SK-N-SH (cell line): ENCODE measurements at regions not wholly inside any gene's neighbourhood (a gene's known extent, or its start where the extent isn't known, plus 50 kb on each side); places are given as distances from the start of the nearest gene placed in this dataset.

Source experiments
- CTCF ChIA-PET: fragments of 300-600, 350-600 bp; formaldehyde crosslinking; extraction: SDS; loops from one replicate; lab custom pipeline; 2021; lab: Yijun Ruan, JAX
- POLR2A ChIA-PET: fragments of 350-600 bp; sonication (Branson Sonifier 250); formaldehyde crosslinking; extraction: SDS; loops from one replicate; lab custom pipeline; 2020; ENCODE audit warnings: antibody characterized with exemption, inconsistent platforms; lab: Yijun Ruan, JAX
- DNase-seq: peaks from one replicate; pipeline ENCODE4 v3.0.0; 2012
- H2AFZ ChIP-seq: fragments of 200-600 bp; sonication (generic); 2 replicates; pipeline ENCODE4 v1.8.1; 2016; ENCODE audit warnings: antibody characterized with exemption, mild to moderate bottlenecking, low read depth
- H3F3A ChIP-seq: fragments of 200-600 bp; sonication (generic); replicated peaks from 2 replicates; pipeline ENCODE3; 2016; ENCODE audit warnings: antibody characterized with exemption, mild to moderate bottlenecking; ENCODE audit not compliant: insufficient read depth
- H3K27ac ChIP-seq, 2 experiments: fragments of 200-500 bp in 1 of 2; fragments of 200-600 bp in 1 of 2; sonication (Bioruptor generic) in 1 of 2; sonication (generic), shearing (Covaris generic) in 1 of 2; 2 replicates each; pipeline versions ENCODE4 v1.5.1 to v1.6.1; 2014 to 2016; ENCODE audit warnings: low read depth in 2 of 2, inconsistent platforms in 1 of 2, low read length in 1 of 2, mild to moderate bottlenecking in 1 of 2, mixed read lengths in 1 of 2
- H3K27me3 ChIP-seq: fragments of 200-600 bp; sonication (generic), shearing (Covaris generic); 2 replicates; pipeline ENCODE4 v1.6.1; 2016; ENCODE audit warnings: mixed run types; ENCODE audit not compliant: insufficient read depth
- H3K36me3 ChIP-seq, 2 experiments: fragments of 200-500 bp in 1 of 2; fragments of 200-600 bp in 1 of 2; sonication (Bioruptor generic) in 1 of 2; sonication (generic) in 1 of 2; replicated peaks in 1 of 2; 2 replicates each; pipeline versions ENCODE3 to v1.5.1; 2014 to 2016; ENCODE audit warnings: low read length in 1 of 2, mild to moderate bottlenecking in 1 of 2; ENCODE audit not compliant: insufficient read depth in 2 of 2, control insufficient read depth in 1 of 2
- H3K4me1 ChIP-seq, 2 experiments: fragments of 200-500 bp in 1 of 2; fragments of 200-600 bp in 1 of 2; sonication (Bioruptor generic) in 1 of 2; sonication (generic), shearing (Covaris generic) in 1 of 2; 2 replicates each; pipeline versions ENCODE4 v1.5.1 to v1.6.1; 2014 to 2016; ENCODE audit warnings: low read depth in 1 of 2, low read length in 1 of 2, mixed run types in 1 of 2; ENCODE audit not compliant: insufficient read depth in 2 of 2, control insufficient read depth in 1 of 2
- H3K4me2 ChIP-seq: fragments of 200-600 bp; sonication (generic), shearing (Covaris generic); 2 replicates; pipeline ENCODE4 v1.6.1; 2017; ENCODE audit warnings: mixed run types
- H3K4me3 ChIP-seq, 2 experiments: fragments of 200-500 bp in 1 of 2; fragments of 200-600 bp in 1 of 2; sonication (Bioruptor generic) in 1 of 2; sonication (generic), shearing (Covaris generic) in 1 of 2; 2 replicates each; pipeline versions ENCODE4 v1.5.1 to v1.8.1; 2014 to 2016; ENCODE audit warnings: low read depth in 2 of 2, inconsistent platforms in 1 of 2, low read length in 1 of 2, mild to moderate bottlenecking in 1 of 2, mixed read lengths in 1 of 2, moderate library complexity in 1 of 2
- H3K79me2 ChIP-seq: fragments of 200-600 bp; sonication (generic); 2 replicates; pipeline ENCODE4 v1.8.1; 2017; ENCODE audit warnings: mild to moderate bottlenecking; ENCODE audit not compliant: insufficient read depth
- H3K9ac ChIP-seq: fragments of 200-600 bp; sonication (generic); 2 replicates; pipeline ENCODE4 v1.6.1; 2017; ENCODE audit warnings: mixed run types
- H3K9me2 ChIP-seq: fragments of 200-600 bp; sonication (generic); 2 replicates; pipeline ENCODE4 v1.6.1; 2017; ENCODE audit warnings: mixed run types
- H3K9me3 ChIP-seq: fragments of 200-600 bp; sonication (generic); 2 replicates; pipeline ENCODE4 v1.6.1; 2017; ENCODE audit warnings: mixed run types, mild to moderate bottlenecking, moderate library complexity
- H4K20me1 ChIP-seq: fragments of 200-600 bp; sonication (generic); 2 replicates; pipeline ENCODE4 v1.6.1; 2017; ENCODE audit warnings: mild to moderate bottlenecking, mixed run types; ENCODE audit not compliant: insufficient read depth
- CHD2 ChIP-seq: fragments of 150-350 bp; IDR thresholded peaks from 2 replicates; pipeline ENCODE4 v1.6.1; 2018; ENCODE audit warnings: low read length; ENCODE audit not compliant: partially characterized antibody
- ELF1 ChIP-seq: IDR thresholded peaks from 2 replicates; pipeline ENCODE4 v1.4.0; 2012
- FOXM1 ChIP-seq: IDR thresholded peaks from 2 replicates; pipeline ENCODE4 v1.4.0; 2012; ENCODE audit warnings: low read depth, mild to moderate bottlenecking
- NFIC ChIP-seq: IDR thresholded peaks from 2 replicates; pipeline ENCODE4 v1.4.0; 2012; ENCODE audit warnings: borderline replicate concordance
- RAD21 ChIP-seq: IDR thresholded peaks from 2 replicates; pipeline ENCODE4 v1.6.1; 2012; ENCODE audit warnings: mild to moderate bottlenecking, low read length
- RXRA ChIP-seq: IDR thresholded peaks from 2 replicates; pipeline ENCODE4 v1.4.0; 2012; ENCODE audit warnings: low read depth, mild to moderate bottlenecking, borderline replicate concordance
- TCF12 ChIP-seq: IDR thresholded peaks from 2 replicates; pipeline ENCODE4 v1.4.0; 2012
- TEAD4 ChIP-seq: IDR thresholded peaks from 2 replicates; pipeline ENCODE4 v1.4.0; 2012; ENCODE audit warnings: mild to moderate bottlenecking, borderline replicate concordance; ENCODE audit not compliant: insufficient read depth
- YY1 ChIP-seq: IDR thresholded peaks from 2 replicates; pipeline ENCODE4 v1.4.0; 2012; ENCODE audit warnings: low read depth, mild to moderate bottlenecking
- WGBS: methylation state at CpG from one replicate; pipeline ENCODE4 v1.1.6; 2017; ENCODE audit warnings: low lambda C conversion rate; 5-methylcytosine and 5-hydroxymethylcytosine counted together
- TF ChIP-seq, protein P1 (sequence below): IDR thresholded peaks from 2 replicates; pipeline ENCODE4 v1.4.0; 2012; ENCODE audit warnings: low read depth, borderline replicate concordance
- TF ChIP-seq, protein P2 (sequence below): IDR thresholded peaks from 2 replicates; pipeline ENCODE4 v1.4.0; 2012; ENCODE audit warnings: low read depth

GRCh38 chr4:176387571-176387970 is 67.8 kb downstream of the SPCS3 start:
- H3K36me3 ChIP-seq, result no peaks in the 10 kb centered on the region
- no peaks in the 10 kb centered on the region; a peak in 1 of 4 replicates for H3K4me1 ChIP-seq
- H3K79me2 ChIP-seq, result no peaks in the 10 kb centered on the region
- no peak overlapping the region for H2AFZ ChIP-seq
- no peaks in the 10 kb centered on the region for H3K9me2 ChIP-seq
- H3F3A ChIP-seq, result no peaks in the 10 kb centered on the region
- CTCF ChIA-PET, result no interaction called here
- DNase-seq, result no peak
- no peaks in the 10 kb centered on the region for H3K9me3 ChIP-seq
- no peak overlapping the region for H3K4me2 ChIP-seq
- H3K9ac ChIP-seq, result no peak overlapping the region
- TF ChIP-seq FOXM1 (no peak), RAD21 (no peak)
- TF ChIP-seq, protein P1, sequence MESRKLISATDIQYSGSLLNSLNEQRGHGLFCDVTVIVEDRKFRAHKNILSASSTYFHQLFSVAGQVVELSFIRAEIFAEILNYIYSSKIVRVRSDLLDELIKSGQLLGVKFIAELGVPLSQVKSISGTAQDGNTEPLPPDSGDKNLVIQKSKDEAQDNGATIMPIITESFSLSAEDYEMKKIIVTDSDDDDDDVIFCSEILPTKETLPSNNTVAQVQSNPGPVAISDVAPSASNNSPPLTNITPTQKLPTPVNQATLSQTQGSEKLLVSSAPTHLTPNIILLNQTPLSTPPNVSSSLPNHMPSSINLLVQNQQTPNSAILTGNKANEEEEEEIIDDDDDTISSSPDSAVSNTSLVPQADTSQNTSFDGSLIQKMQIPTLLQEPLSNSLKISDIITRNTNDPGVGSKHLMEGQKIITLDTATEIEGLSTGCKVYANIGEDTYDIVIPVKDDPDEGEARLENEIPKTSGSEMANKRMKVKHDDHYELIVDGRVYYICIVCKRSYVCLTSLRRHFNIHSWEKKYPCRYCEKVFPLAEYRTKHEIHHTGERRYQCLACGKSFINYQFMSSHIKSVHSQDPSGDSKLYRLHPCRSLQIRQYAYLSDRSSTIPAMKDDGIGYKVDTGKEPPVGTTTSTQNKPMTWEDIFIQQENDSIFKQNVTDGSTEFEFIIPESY, result no peak
- TF ChIP-seq, all 33 proteins: peak for 0
- POLR2A ChIA-PET, result no interaction called here
- Histone ChIP-seq H3K4me3 (no peak overlapping the region), H3K27ac (no peak overlapping the region), H3K27me3 (no peaks in the 10 kb centered on the region), H4K20me1 (no peaks in the 10 kb centered on the region)
- WGBS, result 46% methylated on average over 1 of the region's 1 CpG

DNA sequence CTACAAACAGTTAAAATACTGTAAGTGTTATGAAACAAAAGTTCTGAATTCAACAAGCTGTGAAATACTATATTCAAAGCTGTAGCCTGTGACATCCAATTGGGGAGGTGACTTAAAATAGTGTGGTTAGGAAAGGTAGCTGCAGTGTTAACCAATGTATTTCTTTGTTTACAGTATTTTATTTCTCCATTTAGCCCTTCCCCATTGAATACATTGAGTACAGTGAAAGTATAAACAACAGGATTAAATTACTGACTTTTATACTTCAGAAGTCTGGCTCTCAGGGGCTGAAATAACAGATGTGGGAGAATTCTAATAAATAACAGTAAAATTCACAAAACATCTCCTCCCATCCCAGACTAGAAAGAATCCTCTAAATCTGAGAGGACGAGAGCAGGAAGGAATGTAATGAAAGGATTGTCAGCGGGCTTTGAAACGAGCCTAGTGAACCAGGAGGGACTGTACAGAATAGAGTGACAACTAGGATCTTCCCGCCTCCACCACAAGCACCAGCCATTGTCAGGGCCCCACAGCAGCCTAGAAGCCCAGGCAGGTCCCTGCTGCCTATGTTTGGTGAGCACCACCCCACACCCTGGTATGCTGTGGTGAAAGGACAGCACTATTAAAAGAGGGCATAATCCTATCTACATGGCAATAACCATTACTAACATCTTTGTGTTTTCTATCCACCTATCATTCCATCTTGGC is 73.7 kb downstream of the SPCS3 start:
- no peaks in the 10 kb centered on the region for H3K79me2 ChIP-seq
- DNase-seq, result no peak
- H3K9me2 ChIP-seq, result no peaks in the 10 kb centered on the region
- H3F3A ChIP-seq, result no peaks in the 10 kb centered on the region
- POLR2A ChIA-PET, result no interaction called here
- peak overlapping the region; percentile 5 to 72; a peak in 1 of 4 replicates for H3K27ac ChIP-seq
- H3K4me3 ChIP-seq, result peak overlapping the region in 1 of 2 experiments; percentile 39; a peak in 1 of 4 replicates
- peak overlapping the region; percentile 53; the same call in 1 of the 2 replicates for H2AFZ ChIP-seq
- H4K20me1 ChIP-seq, result no peaks in the 10 kb centered on the region
- H3K4me1 ChIP-seq, result no peaks in the 10 kb centered on the region; a peak in 2 of 4 replicates
- CTCF ChIA-PET, result interaction anchor here (3.0 kb wide), 1 partner anchor 15 kb away, joined by 10 read pairs; no protein-coding TSS in a partner anchor
- no peak overlapping the region for H3K9ac ChIP-seq
- peak overlapping the region; percentile 27 for H3K4me2 ChIP-seq
- TF ChIP-seq NFIC, result no peak
- no peak for TF ChIP-seq TCF12
- TF ChIP-seq TEAD4, result no peak
- TF ChIP-seq, protein P2, sequence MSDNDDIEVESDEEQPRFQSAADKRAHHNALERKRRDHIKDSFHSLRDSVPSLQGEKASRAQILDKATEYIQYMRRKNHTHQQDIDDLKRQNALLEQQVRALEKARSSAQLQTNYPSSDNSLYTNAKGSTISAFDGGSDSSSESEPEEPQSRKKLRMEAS, result no peak
- TF ChIP-seq, protein P1, result no peak
- no peak for TF ChIP-seq ELF1
- TF ChIP-seq YY1, result no peak
- TF ChIP-seq CHD2, result no peak
- TF ChIP-seq RXRA, result no peak
- TF ChIP-seq FOXM1, result no peak
- WGBS, result 31% methylated on average over 4 of the region's 4 CpGs
- H3K9me3 ChIP-seq, result no peaks in the 10 kb centered on the region
- H3K36me3 ChIP-seq, result no peaks in the 10 kb centered on the region
- no peaks in the 10 kb centered on the region for H3K27me3 ChIP-seq
